ENCODE measurements at regions not wholly inside any gene's neighbourhood (a gene's known extent, or its start where the extent isn't known, plus 50 kb on each side); places are given as distances from the start of the nearest gene placed in this dataset.

DNA sequence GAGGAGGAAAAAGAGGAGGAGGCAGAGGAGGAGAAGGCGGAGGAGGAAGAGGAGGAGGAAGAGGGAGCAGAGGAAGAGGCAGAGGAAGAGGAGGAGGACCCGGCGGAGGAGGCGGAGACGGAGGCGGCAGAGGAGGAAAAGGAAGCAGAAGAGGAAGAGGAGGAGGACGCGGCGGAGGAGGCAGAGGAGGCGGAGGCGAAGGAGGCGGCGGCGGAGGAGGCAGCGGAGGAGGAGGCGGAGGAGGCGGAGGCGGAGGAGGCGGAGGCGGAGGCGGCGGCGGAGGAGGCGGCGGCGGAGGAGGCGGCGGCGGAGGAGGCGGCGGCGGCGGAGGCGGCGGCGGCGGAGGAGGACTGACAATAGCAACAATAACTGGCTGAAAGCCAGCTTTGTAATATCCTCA is 616.6 kb downstream of the TBC1D22A start:
- no peaks in the 10 kb centered on the region for H3F3A ChIP-seq (ENCODE audit: insufficient read depth)
- H4K20me1 ChIP-seq (ENCODE audit: low read depth, low read length): no peaks in the 10 kb centered on the region
- no peak overlapping the region for H3K27ac ChIP-seq (ENCODE audit: low read depth, low read length)
- H3K27me3 ChIP-seq (ENCODE audit: low read length): no peaks in the 10 kb centered on the region
- TF ChIP-seq, protein P1, sequence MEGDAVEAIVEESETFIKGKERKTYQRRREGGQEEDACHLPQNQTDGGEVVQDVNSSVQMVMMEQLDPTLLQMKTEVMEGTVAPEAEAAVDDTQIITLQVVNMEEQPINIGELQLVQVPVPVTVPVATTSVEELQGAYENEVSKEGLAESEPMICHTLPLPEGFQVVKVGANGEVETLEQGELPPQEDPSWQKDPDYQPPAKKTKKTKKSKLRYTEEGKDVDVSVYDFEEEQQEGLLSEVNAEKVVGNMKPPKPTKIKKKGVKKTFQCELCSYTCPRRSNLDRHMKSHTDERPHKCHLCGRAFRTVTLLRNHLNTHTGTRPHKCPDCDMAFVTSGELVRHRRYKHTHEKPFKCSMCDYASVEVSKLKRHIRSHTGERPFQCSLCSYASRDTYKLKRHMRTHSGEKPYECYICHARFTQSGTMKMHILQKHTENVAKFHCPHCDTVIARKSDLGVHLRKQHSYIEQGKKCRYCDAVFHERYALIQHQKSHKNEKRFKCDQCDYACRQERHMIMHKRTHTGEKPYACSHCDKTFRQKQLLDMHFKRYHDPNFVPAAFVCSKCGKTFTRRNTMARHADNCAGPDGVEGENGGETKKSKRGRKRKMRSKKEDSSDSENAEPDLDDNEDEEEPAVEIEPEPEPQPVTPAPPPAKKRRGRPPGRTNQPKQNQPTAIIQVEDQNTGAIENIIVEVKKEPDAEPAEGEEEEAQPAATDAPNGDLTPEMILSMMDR (IDR thresholded peaks at IDR 0.05; ENCODE audit: insufficient read depth, low read length, poor library complexity, severe bottlenecking): no peak
- no peak for TF ChIP-seq EZH2phosphoT487 (conservative IDR thresholded peaks at IDR 0.05; ENCODE audit: low read length)
- H3K9me3 ChIP-seq (ENCODE audit: insufficient read depth, low read length): no peaks in the 10 kb centered on the region
- H3K9ac ChIP-seq (ENCODE audit: low read length): no peak overlapping the region
- no peak overlapping the region for H3K4me3 ChIP-seq (ENCODE audit: insufficient read depth, low read length, poor library complexity, severe bottlenecking)
- H3K9me2 ChIP-seq (replicated peaks; ENCODE audit: insufficient read depth, low read length): no peaks in the 10 kb centered on the region
- no peaks in the 10 kb centered on the region for H3K36me3 ChIP-seq (ENCODE audit: low read length)
- H3K79me2 ChIP-seq (ENCODE audit: insufficient read depth, low read length): no peaks in the 10 kb centered on the region
- no peak overlapping the region for H3K4me2 ChIP-seq (ENCODE audit: low read depth, low read length, poor library complexity, severe bottlenecking)
- H2AFZ ChIP-seq (ENCODE audit: low read depth, low read length, severe bottlenecking): no peak overlapping the region

DNA sequence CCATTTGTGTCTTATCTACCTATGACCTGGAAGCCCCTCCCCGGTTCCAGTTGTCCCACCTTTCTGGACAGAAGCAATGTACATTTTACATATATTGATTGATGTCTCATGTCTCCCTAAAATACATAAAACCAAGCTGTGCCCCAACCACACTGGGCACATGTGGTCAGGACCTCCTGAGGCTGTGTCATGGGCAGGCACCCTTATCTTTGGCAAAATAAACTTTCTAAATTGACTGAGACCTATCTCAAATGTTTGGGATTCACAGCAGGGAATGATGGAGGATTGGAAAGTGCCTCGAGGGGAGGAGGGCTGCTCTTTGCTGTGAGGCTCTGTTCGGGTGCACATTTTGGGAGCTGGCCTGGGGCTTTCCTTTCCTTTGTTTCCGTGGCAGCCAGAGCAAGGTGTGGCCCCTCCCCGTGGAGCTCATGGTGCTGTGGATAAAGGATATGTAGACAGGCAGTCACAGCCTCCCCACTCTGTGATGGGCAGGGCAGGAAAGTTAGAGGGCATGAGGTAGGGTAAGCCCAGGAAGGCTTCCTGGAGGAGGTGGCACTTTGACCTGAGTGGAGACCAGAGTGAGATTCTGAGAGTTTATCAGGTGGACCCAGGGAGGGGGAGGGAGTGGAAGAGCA is 615.6 kb downstream of the TBC1D22A start:
- H3F3A ChIP-seq (ENCODE audit: insufficient read depth): no peaks in the 10 kb centered on the region
- TF ChIP-seq, protein P1 (IDR thresholded peaks at IDR 0.05; ENCODE audit: insufficient read depth, low read length, poor library complexity, severe bottlenecking): no peak
- no peak for TF ChIP-seq EZH2phosphoT487 (conservative IDR thresholded peaks at IDR 0.05; ENCODE audit: low read length)
- H2AFZ ChIP-seq (ENCODE audit: low read depth, low read length, severe bottlenecking): no peak overlapping the region
- no peaks in the 10 kb centered on the region for H3K9me2 ChIP-seq (replicated peaks; ENCODE audit: insufficient read depth, low read length)
- no peaks in the 10 kb centered on the region for H3K79me2 ChIP-seq (ENCODE audit: insufficient read depth, low read length)
- no peaks in the 10 kb centered on the region for H3K36me3 ChIP-seq (ENCODE audit: low read length)
- no peaks in the 10 kb centered on the region for H3K9me3 ChIP-seq (ENCODE audit: insufficient read depth, low read length)
- H3K27ac ChIP-seq (ENCODE audit: low read depth, low read length): no peak overlapping the region
- H3K4me2 ChIP-seq (ENCODE audit: low read depth, low read length, poor library complexity, severe bottlenecking): no peak overlapping the region
- no peak overlapping the region for H3K4me3 ChIP-seq (ENCODE audit: insufficient read depth, low read length, poor library complexity, severe bottlenecking)
- no peaks in the 10 kb centered on the region for H4K20me1 ChIP-seq (ENCODE audit: low read depth, low read length)
- H3K27me3 ChIP-seq (ENCODE audit: low read length): no peaks in the 10 kb centered on the region
- H3K9ac ChIP-seq (ENCODE audit: low read length): no peak overlapping the region

DNA sequence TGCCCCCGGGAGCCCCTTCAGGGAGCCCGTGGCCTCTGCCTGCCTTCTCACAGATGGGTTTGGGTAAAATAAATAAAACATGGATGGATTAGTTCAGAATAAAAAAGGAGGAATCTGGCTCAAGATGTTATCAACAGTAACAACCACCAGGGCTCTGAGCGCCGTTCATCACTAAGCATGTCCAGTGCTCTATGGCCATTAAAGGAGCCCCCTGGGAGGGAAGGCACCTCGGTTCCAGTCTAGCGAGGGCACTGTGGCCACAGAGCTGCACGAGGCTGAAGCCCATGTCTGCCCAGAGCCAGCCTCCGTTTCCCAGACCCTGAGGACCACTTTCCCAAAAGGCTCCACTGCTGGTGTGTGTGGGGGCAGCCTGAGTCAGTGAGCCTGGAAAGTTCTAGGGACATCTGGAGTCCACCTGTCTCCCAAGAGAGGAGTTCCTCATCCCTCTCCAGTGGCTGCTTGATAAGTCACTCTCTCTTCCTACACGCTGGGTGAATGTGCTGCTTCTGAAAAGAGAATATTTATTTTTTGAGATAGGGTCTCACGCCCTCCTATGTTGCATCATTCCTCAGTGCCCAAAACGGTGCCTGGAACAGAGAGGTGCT is 614.6 kb downstream of the TBC1D22A start:
- Histone ChIP-seq H3F3A (ENCODE audit: insufficient read depth) (no peaks in the 10 kb centered on the region), H4K20me1 (ENCODE audit: low read depth, low read length) (no peaks in the 10 kb centered on the region), H3K27ac (ENCODE audit: low read depth, low read length) (no peak overlapping the region), H2AFZ (ENCODE audit: low read depth, low read length, severe bottlenecking) (no peak overlapping the region), H3K4me2 (ENCODE audit: low read depth, low read length, poor library complexity, severe bottlenecking) (no peak overlapping the region), H3K4me3 (ENCODE audit: insufficient read depth, low read length, poor library complexity, severe bottlenecking) (no peak overlapping the region), H3K79me2 (ENCODE audit: insufficient read depth, low read length) (no peaks in the 10 kb centered on the region), H3K27me3 (ENCODE audit: low read length) (no peaks in the 10 kb centered on the region), H3K36me3 (ENCODE audit: low read length) (no peaks in the 10 kb centered on the region), H3K9me2 (replicated peaks; ENCODE audit: insufficient read depth, low read length) (no peaks in the 10 kb centered on the region), H3K9ac (ENCODE audit: low read length) (no peak overlapping the region), H3K9me3 (ENCODE audit: insufficient read depth, low read length) (no peaks in the 10 kb centered on the region)
- TF ChIP-seq, protein P1 (IDR thresholded peaks at IDR 0.05; ENCODE audit: insufficient read depth, low read length, poor library complexity, severe bottlenecking): no peak
- no peak for TF ChIP-seq EZH2phosphoT487 (conservative IDR thresholded peaks at IDR 0.05; ENCODE audit: low read length)
